Choroid plexus epithelial cell (primary cell): ENCODE measurements at regions not wholly inside any gene's neighbourhood (a gene's known extent, or its start where the extent isn't known, plus 50 kb on each side); places are given as distances from the start of the nearest gene placed in this dataset.

ENCODE experiments used
- DNase-seq: peaks from one replicate; pipeline ENCODE4 v3.0.0-alpha.2; 2010; ENCODE audit warnings: low read depth
- H3K4me3 ChIP-seq: 2 replicates; pipeline ENCODE4 v1.5.1; 2011; ENCODE audit warnings: low read depth, mild to moderate bottlenecking, control low read depth, low read length, moderate library complexity
- CTCF ChIP-seq: conservative IDR thresholded peaks from 2 replicates; pipeline ENCODE4 v1.5.1; 2011; ENCODE audit warnings: low read depth, mild to moderate bottlenecking, control low read depth, inconsistent platforms, low read length, moderate library complexity

- H3K4me3 ChIP-seq = no peak overlapping the region
- no peak for TF ChIP-seq CTCF
- DNase-seq = no peak
These were observed 408.4 kb downstream of the PLOD2 start for GRCh38 chr3:145752576-145752975.

DNA sequence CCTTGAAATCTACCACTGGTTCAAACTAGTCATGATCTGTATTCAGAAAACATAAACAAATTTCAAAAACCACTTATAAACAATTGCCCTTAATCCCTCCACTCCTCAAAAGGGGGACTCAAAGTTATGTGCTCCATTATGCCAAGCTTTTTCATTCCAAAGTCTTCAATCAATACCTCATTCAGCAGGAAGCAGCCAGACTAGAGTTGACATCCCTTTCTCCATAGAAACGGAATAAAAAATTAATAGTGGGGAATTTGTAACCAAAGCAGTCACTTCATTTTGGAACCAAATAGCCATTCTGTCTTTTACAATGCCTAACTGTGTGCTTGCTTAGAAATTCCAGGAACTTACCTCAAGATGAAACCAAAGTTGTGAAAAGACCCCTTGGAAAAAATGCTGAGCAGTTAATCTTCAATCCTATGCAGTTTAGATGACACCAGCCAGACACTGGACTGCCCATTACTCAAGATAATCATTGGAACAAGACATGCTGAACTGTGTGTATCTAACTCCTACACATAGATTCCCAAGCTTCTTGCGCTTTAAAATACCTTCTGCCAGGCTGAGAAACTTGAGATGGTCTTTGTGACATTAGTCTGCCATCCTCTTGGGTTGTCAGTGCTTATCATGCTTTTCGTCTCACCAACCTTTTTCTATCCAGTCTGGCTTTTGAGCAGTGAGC, 406.2 kb downstream of the PLOD2 start:
- DNase-seq = no peak

GRCh38 chr3:145760036-145760435, 400.9 kb downstream of the PLOD2 start:
- no peak for DNase-seq
- TF ChIP-seq CTCF = no peak
- no peak overlapping the region for H3K4me3 ChIP-seq

More for the DNA sequence above, 406.2 kb downstream of the PLOD2 start:
- no peak for TF ChIP-seq CTCF
- H3K4me3 ChIP-seq = no peak overlapping the region

DNA sequence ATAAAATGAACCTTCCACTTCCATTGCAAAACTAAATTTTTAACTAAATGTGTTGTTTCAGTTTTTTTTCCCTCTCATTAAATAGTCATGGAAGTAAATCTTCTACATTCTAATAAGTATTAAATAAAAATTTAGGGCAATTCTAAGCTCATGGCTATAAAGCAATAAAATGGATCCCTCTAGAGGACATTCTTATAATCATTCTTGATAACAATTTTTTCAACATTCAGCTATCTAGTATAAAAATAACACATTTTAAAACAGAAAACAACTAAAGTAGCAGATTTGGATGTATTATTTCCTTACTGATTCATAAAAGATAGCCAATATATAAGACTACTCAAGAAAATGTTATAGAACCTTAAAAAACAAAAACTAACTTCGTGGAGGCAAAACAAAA, 393.1 kb downstream of the PLOD2 start:
- H3K4me3 ChIP-seq = no peak overlapping the region
- TF ChIP-seq CTCF = peak; percentile 48
- DNase-seq = peak; percentile 32

GRCh38 chr3:145776782-145777408, 384.1 kb downstream of the PLOD2 start:
- peak; percentile 80 for TF ChIP-seq CTCF

GRCh38 chr3:145780301-145780700, 380.7 kb downstream of the PLOD2 start:
- TF ChIP-seq CTCF = no peak
- DNase-seq = peak; percentile 54
- H3K4me3 ChIP-seq = no peak overlapping the region

More at GRCh38 chr3:145776782-145777408, 384.1 kb downstream of the PLOD2 start:
- peak; percentile 90 for DNase-seq
- no peak overlapping the region for H3K4me3 ChIP-seq

DNA sequence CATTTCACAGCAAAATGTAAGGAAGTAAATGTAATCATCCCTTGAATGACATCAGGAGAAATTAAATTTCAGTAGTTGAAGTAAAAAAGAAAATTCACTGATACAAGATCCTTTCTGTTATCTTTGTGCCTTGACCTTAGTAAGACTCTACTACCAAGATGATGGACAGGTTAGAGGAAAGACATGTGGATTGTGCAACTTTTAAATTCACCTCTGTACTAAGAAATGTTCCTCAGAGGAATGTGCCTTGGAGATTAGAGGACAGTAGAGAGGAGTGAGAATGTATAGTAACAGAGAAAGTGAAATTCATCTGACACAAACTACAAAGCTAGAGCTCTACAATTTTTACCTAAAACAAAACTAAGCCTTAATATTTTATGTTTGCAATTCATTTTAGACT, 375.3 kb downstream of the PLOD2 start:
- H3K4me3 ChIP-seq = no peak overlapping the region
- TF ChIP-seq CTCF = no peak
- DNase-seq = peak; percentile 6
